IMR-90 (cell line): ENCODE measurements at regions not wholly inside any gene's neighbourhood (a gene's known extent, or its start where the extent isn't known, plus 50 kb on each side); places are given as distances from the start of the nearest gene placed in this dataset.

Experiments used
- CEBPB ChIP-seq: IDR thresholded peaks from 2 replicates; pipeline ENCODE4 v1.6.1; 2012; ENCODE audit warnings: low read depth, low read length, improper control_type of control experiment
- CTCF ChIP-seq: conservative IDR thresholded peaks from 2 replicates; pipeline ENCODE4 v1.5.1; 2012; ENCODE audit warnings: mild to moderate bottlenecking, low read depth, low read length, improper control_type of control experiment
- FOS ChIP-seq: fragments of 150-350 bp; IDR thresholded peaks from 2 replicates; pipeline ENCODE4 v1.6.1; 2016; ENCODE audit warnings: low read depth, low read length
- MAFK ChIP-seq: IDR thresholded peaks from 2 replicates; pipeline ENCODE4 v1.6.1; 2012; ENCODE audit warnings: low read depth, low read length, improper control_type of control experiment
- MAZ ChIP-seq: IDR thresholded peaks from 2 replicates; pipeline ENCODE4 v1.6.1; 2012; ENCODE audit warnings: low read depth, mild to moderate bottlenecking, low read length, improper control_type of control experiment, moderate library complexity, borderline replicate concordance
- POLR2A ChIP-seq: IDR thresholded peaks from 2 replicates; pipeline ENCODE4 v1.6.1; 2012; ENCODE audit warnings: mild to moderate bottlenecking, low read depth, low read length
- RAD21 ChIP-seq: IDR thresholded peaks from 2 replicates; pipeline ENCODE4 v1.6.1; 2012; ENCODE audit warnings: low read length, improper control_type of control experiment
- RCOR1 ChIP-seq: IDR thresholded peaks from 2 replicates; pipeline ENCODE4 v1.6.1; 2012; ENCODE audit warnings: mild to moderate bottlenecking, low read length, improper control_type of control experiment; ENCODE audit not compliant: insufficient replicate concordance
- RFX5 ChIP-seq: IDR thresholded peaks from 2 replicates; pipeline ENCODE4 v1.8.0; 2012; ENCODE audit warnings: low read depth, mild to moderate bottlenecking, low read length, moderate library complexity
- SMC3 ChIP-seq: fragments of 150-350 bp; IDR thresholded peaks from 2 replicates; pipeline ENCODE4 v1.6.1; 2016; ENCODE audit warnings: low read depth, mild to moderate bottlenecking, antibody characterized with exemption, low read length, moderate library complexity
- USF2 ChIP-seq: fragments of 150-350 bp; IDR thresholded peaks from 2 replicates; pipeline ENCODE4 v1.6.1; 2017; ENCODE audit warnings: mild to moderate bottlenecking, antibody characterized with exemption, low read length, low read depth
- TF ChIP-seq, protein P1 (sequence below): fragments of 150-350 bp; IDR thresholded peaks from 2 replicates; pipeline ENCODE4 v1.6.1; 2016; ENCODE audit warnings: low read depth, mild to moderate bottlenecking, low read length, moderate library complexity, borderline replicate concordance

GRCh38 chr13:76009267-76009890 lies 373.2 kb downstream of the LMO7 start:
- TF ChIP-seq RCOR1 = no peak
- no peak for TF ChIP-seq CEBPB
- no peak for TF ChIP-seq CTCF
- TF ChIP-seq, protein P1, sequence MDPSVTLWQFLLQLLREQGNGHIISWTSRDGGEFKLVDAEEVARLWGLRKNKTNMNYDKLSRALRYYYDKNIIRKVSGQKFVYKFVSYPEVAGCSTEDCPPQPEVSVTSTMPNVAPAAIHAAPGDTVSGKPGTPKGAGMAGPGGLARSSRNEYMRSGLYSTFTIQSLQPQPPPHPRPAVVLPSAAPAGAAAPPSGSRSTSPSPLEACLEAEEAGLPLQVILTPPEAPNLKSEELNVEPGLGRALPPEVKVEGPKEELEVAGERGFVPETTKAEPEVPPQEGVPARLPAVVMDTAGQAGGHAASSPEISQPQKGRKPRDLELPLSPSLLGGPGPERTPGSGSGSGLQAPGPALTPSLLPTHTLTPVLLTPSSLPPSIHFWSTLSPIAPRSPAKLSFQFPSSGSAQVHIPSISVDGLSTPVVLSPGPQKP = no peak
- TF ChIP-seq POLR2A = no peak
- TF ChIP-seq RAD21 = no peak
- no peak for TF ChIP-seq SMC3
- TF ChIP-seq RFX5 = no peak
- TF ChIP-seq FOS = no peak
- TF ChIP-seq MAFK = no peak
- TF ChIP-seq USF2 = no peak
- no peak for TF ChIP-seq MAZ
